SIG-M5 treated with dmso at 0.1 percent for 504 hours (cell line): ENCODE measurements at regions not wholly inside any gene's neighbourhood (a gene's known extent, or its start where the extent isn't known, plus 50 kb on each side); places are given as distances from the start of the nearest gene placed in this dataset.
"Not testable (repeated sequence)": the region's sequence is repeated elsewhere in the genome, so short reads cannot be mapped to it uniquely, and the experiment has no call there.

Source experiments
- DNase-seq: peaks from one replicate; lab custom pipeline; 2025; ENCODE audit not compliant: unreplicated experiment; lab: John Stamatoyannopoulos, UW

DNA sequence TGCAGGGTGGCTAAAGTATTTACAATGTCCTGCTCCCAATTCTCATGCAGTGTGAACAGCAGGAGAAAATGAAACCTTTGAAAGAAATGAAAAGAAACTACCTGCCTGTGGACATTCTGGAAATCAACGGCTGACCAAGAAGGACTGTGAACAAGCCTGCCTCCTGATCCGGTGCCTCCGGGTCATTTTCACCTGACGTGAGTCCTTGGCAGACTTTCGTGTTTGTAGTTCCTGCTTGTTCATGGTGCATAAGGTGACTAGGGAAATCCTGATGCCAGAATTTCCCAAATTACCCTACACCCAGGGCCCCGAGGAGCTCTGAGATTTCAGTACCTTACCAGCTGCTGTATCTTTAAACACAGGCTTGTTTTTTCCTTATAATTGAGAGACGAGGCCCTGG lies 317.5 kb downstream of the TLE1 start:
- peak; percentile 4 for DNase-seq

DNA sequence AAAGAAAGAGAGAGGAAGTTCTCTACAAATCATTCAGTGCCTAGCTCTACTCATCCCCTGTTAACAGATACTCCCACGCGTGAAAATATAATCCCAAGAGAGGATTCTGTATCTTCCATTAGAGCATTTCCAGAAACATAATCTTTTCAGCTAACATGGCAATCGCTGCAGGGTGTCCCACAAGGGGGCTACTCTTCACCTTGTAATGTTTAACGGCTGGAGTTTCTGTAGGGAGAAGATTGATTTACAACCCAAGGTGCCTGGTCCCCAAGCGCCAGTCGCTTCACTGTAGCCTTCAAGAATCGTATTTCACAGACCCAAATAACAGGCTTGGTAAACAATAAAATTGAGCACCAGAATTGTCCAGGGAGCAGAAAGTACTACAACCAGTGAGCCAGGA lies 318.7 kb downstream of the TLE1 start:
- no peak for DNase-seq

DNA sequence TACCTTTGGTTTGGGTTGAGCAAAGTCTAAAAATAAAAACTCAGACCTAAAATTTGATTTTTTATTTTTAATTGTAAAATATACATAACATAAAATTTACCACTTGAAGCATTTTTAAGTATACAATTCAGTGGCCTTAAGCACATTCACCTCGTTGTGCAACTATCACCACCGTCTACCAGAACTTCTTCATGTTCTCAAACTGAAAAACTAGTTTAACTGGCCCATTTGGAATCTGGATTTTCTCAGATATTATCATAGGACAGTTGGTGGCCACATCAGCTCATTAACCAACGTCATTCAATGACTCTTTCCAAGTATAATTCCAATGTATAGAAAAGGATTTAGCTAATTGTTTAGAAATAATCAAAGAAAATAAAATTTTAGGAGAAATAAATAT lies 319.3 kb downstream of the TLE1 start:
- peak; percentile 19 for DNase-seq

DNA sequence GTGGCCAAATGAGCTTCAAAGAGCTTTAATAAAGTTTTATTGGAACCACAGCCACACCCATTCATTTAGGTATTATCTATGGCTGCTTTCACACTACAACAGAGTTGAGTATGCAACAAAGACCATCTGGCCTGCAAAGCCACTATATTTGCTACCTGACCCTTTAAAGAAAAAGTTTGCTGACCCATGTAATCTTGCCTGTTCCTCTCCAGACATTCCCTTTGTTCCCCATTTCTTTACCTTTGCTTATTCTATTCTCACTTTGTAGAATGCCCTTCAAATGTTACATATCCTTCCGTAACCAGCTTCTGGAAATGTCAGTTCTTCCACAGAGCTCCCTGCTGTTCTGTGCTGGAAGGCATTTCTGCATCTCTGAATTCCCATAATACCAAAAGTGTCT lies 320.2 kb downstream of the TLE1 start:
- DNase-seq = no peak

GRCh38 chr9:81363916-81364480 lies 325.3 kb downstream of the TLE1 start:
- no peak for DNase-seq

- DNase-seq = no peak
Observed at GRCh38 chr9:81361296-81361695, 328.1 kb downstream of the TLE1 start.

- DNase-seq = peak; percentile 1
Observed at GRCh38 chr9:81351166-81351565, 338.2 kb downstream of the TLE1 start.

DNA sequence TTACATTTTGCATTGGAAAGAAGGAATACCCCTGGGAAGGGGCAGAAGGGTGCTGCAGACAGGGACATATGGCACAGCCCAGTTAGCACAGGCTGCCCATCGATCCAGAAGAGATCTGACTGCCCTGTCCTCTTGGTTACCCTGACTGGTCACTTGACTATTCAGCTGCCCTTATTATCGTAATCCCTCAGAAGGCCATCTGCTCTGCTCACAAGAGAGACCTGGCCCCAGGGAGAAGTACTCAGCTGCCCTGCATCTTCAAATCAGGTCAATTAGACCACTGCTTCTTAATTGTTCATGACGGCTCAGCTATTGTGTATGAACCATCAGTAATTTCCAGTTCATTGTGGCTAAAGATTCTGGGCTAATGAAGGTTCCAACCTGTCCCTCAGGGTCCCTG lies 345.0 kb downstream of the TLE1 start:
- DNase-seq = no peak

DNA sequence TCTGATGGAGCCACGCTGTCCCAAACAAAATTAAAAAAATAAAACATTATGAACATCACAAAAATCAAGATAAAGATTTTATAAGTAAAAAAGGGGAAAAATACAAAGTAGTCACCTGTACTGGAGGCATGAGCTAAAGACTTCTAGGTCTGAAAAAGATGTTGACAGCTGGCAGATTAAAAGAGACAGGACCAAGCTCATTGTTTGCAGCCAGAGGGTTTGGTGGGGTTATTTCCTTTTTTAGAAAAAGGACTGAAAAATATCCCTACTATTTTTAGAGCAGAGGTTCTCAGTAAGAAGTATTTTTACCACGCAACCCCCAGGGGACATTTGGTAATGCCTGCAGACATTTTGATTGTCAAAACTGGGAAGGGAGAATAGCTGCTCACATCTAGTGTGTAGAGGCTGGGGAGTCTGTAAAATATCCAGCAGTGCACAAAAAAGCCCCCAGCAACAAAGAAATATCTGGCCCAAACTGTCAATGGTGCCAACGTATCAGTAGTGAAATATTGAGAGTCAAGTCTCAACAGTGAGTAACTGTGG lies 353.4 kb downstream of the TLE1 start:
- DNase-seq = no peak

- DNase-seq = no peak
Observed at GRCh38 chr9:81321551-81321950, 367.8 kb downstream of the TLE1 start.

GRCh38 chr9:81320909-81321482 lies 368.4 kb downstream of the TLE1 start:
- peak; percentile 40 for DNase-seq

GRCh38 chr9:81318571-81318970 lies 370.8 kb downstream of the TLE1 start:
- DNase-seq = peak; percentile 14

DNA sequence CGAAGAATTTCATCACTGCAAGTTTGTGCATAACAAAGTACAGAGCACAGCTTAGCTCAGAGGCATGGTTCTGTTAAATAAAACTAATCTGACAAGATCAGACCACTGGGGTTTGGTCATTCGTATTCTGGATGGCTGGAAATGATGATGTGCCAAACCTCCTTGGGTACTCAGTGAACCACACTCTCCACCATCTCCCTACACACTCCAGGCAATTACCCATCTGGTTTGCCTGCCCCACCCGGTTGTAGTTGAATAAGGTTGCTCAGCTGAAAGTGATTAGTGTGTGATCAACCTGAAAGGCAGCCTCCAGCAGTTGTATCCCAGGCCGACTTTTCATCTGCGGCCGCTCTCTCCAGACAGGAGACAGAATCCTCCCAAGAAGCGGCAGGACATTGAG lies 371.4 kb downstream of the TLE1 start:
- DNase-seq = no peak

- DNase-seq = no peak
Observed at GRCh38 chr9:81317223-81317622, 372.1 kb downstream of the TLE1 start.

- no peak for DNase-seq
Observed at GRCh38 chr9:81314490-81314889, 374.9 kb downstream of the TLE1 start.

DNA sequence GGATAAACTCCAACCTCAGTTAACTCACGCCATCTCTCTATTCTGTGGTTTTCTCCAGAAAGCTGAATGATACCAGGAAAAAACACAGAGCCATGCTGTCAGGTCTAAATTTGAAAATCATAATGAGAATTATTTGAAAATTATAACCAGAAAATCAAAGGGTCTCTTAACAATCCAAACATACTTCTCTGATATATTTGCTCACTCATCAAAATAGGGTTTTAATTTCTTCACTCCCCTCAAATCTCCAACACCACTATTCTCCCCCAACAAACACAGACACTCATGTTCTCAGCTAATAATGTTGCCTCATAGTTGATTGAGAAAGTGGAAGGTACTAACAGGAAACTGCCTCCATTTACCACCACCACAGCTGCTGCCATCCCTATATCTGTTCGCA lies 375.5 kb downstream of the TLE1 start:
- no peak for DNase-seq

GRCh38 chr9:81312346-81312745 lies 377.0 kb downstream of the TLE1 start:
- no peak for DNase-seq

- no peak for DNase-seq
Observed at GRCh38 chr9:81308404-81308803, 380.9 kb downstream of the TLE1 start.

- not testable (repeated sequence) for DNase-seq
Observed at GRCh38 chr9:81307791-81308190, 381.6 kb downstream of the TLE1 start.

GRCh38 chr9:81305561-81306182 lies 383.7 kb downstream of the TLE1 start:
- DNase-seq = no peak

GRCh38 chr9:81303658-81304057 lies 385.7 kb downstream of the TLE1 start:
- DNase-seq = no peak

DNA sequence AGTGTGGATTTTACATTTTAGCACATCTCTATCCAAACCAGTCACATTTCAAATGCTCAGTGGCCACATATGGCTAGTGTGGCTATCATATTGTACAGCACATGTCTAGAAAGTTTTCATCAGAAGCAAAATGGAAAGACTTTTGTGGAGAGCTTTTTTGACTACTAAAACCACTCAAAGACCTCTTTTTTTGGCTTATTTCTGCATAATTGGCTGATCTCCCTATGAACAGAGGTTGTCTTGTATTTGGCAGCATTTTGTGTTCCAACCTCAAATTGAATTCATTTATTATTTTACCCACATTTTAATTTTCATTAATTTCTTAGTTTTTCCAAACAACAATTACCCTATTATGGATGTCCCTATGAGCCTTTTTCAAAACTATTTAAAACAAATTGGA lies 395.7 kb downstream of the TLE1 start:
- no peak for DNase-seq
